H1 (cell line): ENCODE measurements at regions not wholly inside any gene's neighbourhood (a gene's known extent, or its start where the extent isn't known, plus 50 kb on each side); places are given as distances from the start of the nearest gene placed in this dataset.

Experiments
- CTCF ChIA-PET: fragments of 300-600 bp; sonication (Branson Sonifier 250); formaldehyde crosslinking; loops from one replicate; lab custom pipeline; 2021; ENCODE audit not compliant: partially characterized antibody; lab: Charles Lee
- POLR2A ChIA-PET: fragments of 300-600 bp; sonication (Branson Sonifier 250); formaldehyde crosslinking; loops from one replicate; lab custom pipeline; 2021; ENCODE audit warnings: inconsistent platforms; ENCODE audit not compliant: partially characterized antibody; lab: Charles Lee
- DNase-seq, 2 experiments: peaks; one replicate each; pipeline versions ENCODE4 v3.0.0 to v3.0.0-alpha.2; 2010 to 2022; ENCODE audit warnings: low spot score in 2 of 2, low read depth in 1 of 2, mixed read lengths in 1 of 2
- FAIRE-seq: peaks from 2 replicates; lab custom pipeline; 2011; peaks lifted over from hg19 to GRCh38; lab: Jason Lieb, UNC
- H2AFZ ChIP-seq: 2 replicates; pipeline ENCODE4 v1.8.1; 2012; ENCODE audit warnings: low read length, inconsistent platforms
- H2AK5ac ChIP-seq: 2 replicates; pipeline ENCODE4 v1.6.1; 2013; ENCODE audit warnings: low read depth, low read length
- H2BK120ac ChIP-seq: replicated peaks from 2 replicates; pipeline ENCODE3; 2013; ENCODE audit warnings: low read depth, low read length, inconsistent platforms
- H2BK12ac ChIP-seq: 2 replicates; pipeline ENCODE4 v1.6.1; 2013; ENCODE audit warnings: low read depth, low read length
- H2BK15ac ChIP-seq: 2 replicates; pipeline ENCODE4 v1.6.1; 2013; ENCODE audit warnings: low read length
- H2BK20ac ChIP-seq: 2 replicates; pipeline ENCODE4 v1.6.1; 2013; ENCODE audit warnings: low read length
- H2BK5ac ChIP-seq: 2 replicates; pipeline ENCODE4 v1.6.1; 2013; ENCODE audit warnings: low read depth, low read length
- H3K14ac ChIP-seq: 2 replicates; pipeline ENCODE4 v1.6.1; 2013; ENCODE audit warnings: inconsistent platforms; ENCODE audit not compliant: insufficient read length
- H3K18ac ChIP-seq: 2 replicates; pipeline ENCODE4 v1.6.1; 2013; ENCODE audit warnings: low read length; ENCODE audit errors: extremely low read depth
- H3K23ac ChIP-seq: 2 replicates; pipeline ENCODE4 v1.6.1; 2013; ENCODE audit warnings: inconsistent platforms; ENCODE audit not compliant: insufficient read length
- H3K23me2 ChIP-seq: 2 replicates; pipeline ENCODE4 v1.6.1; 2013; ENCODE audit warnings: low read depth, low read length
- H3K27ac ChIP-seq: 2 replicates; pipeline ENCODE4 v1.6.1; 2011; ENCODE audit warnings: low read depth, low read length, inconsistent platforms
- H3K27me3 ChIP-seq, 4 experiments: replicated peaks in 1 of 4; 1 replicate in 1 of 4; 2 replicates in 3 of 4; pipeline versions ENCODE4 v1.6.1 to v1.8.1; 2011 to 2013; ENCODE audit warnings: low read length in 3 of 4, mild to moderate bottlenecking in 3 of 4, inconsistent platforms in 2 of 4, mixed read lengths in 2 of 4, moderate library complexity in 1 of 4; ENCODE audit not compliant: control insufficient read depth in 3 of 4, insufficient read depth in 3 of 4; ENCODE audit errors: extremely low read depth in 1 of 4
- H3K36me3 ChIP-seq, 4 experiments: 2 replicates each; pipeline versions ENCODE4 v1.6.1 to v1.8.1; 2011 to 2013; ENCODE audit warnings: mild to moderate bottlenecking in 4 of 4, low read length in 3 of 4, moderate library complexity in 2 of 4, control low read depth in 1 of 4, inconsistent platforms in 1 of 4; ENCODE audit not compliant: insufficient read depth in 4 of 4, control insufficient read depth in 2 of 4
- H3K4ac ChIP-seq: replicated peaks from 2 replicates; pipeline ENCODE3; 2013; ENCODE audit warnings: low read length, low read depth, mixed read lengths, inconsistent platforms; ENCODE audit not compliant: insufficient read length
- H3K4me1 ChIP-seq, 4 experiments: replicated peaks in 1 of 4; 1 replicate in 1 of 4; 2 replicates in 3 of 4; pipeline versions ENCODE4 v1.6.1 to v1.8.1; 2011 to 2013; ENCODE audit warnings: low read length in 3 of 4, inconsistent platforms in 2 of 4, mixed read lengths in 1 of 4; ENCODE audit not compliant: insufficient read depth in 4 of 4, control insufficient read depth in 3 of 4
- H3K4me2 ChIP-seq, 2 experiments: 2 replicates each; pipeline versions ENCODE4 v1.6.1 to v1.8.1; 2011 to 2013; ENCODE audit warnings: low read depth in 2 of 2, low read length in 2 of 2, control low read depth in 1 of 2, inconsistent platforms in 1 of 2, mild to moderate bottlenecking in 1 of 2; ENCODE audit not compliant: insufficient read depth in 1 of 2
- H3K4me3 ChIP-seq, 4 experiments: fragments of 200-600, 300-600 bp in 1 of 4; sonication (generic), shearing (Covaris generic), sonication (Bioruptor Twin) in 1 of 4; 2 replicates each; pipeline versions ENCODE4 v1.5.1 to v1.8.1; 2011 to 2016; ENCODE audit warnings: low read length in 4 of 4, low read depth in 3 of 4, control low read depth in 2 of 4, inconsistent platforms in 2 of 4, mild to moderate bottlenecking in 2 of 4, mixed read lengths in 1 of 4, moderate library complexity in 1 of 4; ENCODE audit not compliant: insufficient read depth in 2 of 4; ENCODE audit errors: extremely low read depth in 1 of 4
- H3K56ac ChIP-seq: replicated peaks from 2 replicates; pipeline ENCODE3; 2013; ENCODE audit warnings: low read depth, mild to moderate bottlenecking, mixed read lengths, low read length, inconsistent platforms; ENCODE audit not compliant: insufficient read length
- H3K79me1 ChIP-seq: 2 replicates; pipeline ENCODE4 v1.6.1; 2013; ENCODE audit warnings: low read depth, low read length, control low read depth
- H3K79me2 ChIP-seq, 2 experiments: 2 replicates each; pipeline versions ENCODE4 v1.6.1 to v1.8.1; 2012 to 2013; ENCODE audit warnings: low read length in 2 of 2, mild to moderate bottlenecking in 2 of 2, inconsistent platforms in 1 of 2; ENCODE audit not compliant: insufficient read depth in 2 of 2, control insufficient read depth in 1 of 2
- H3K9ac ChIP-seq, 4 experiments: replicated peaks in 1 of 4; 1 replicate in 1 of 4; 2 replicates in 3 of 4; pipeline versions ENCODE4 v1.6.1 to v1.8.1; 2011 to 2013; ENCODE audit warnings: low read depth in 3 of 4, low read length in 3 of 4, control low read depth in 2 of 4, mild to moderate bottlenecking in 2 of 4, moderate library complexity in 2 of 4, inconsistent platforms in 1 of 4; ENCODE audit errors: extremely low read depth in 1 of 4
- H3K9me3 ChIP-seq, 2 experiments: 2 replicates each; pipeline versions ENCODE4 v1.6.1 to v1.8.1; 2012 to 2013; ENCODE audit warnings: mild to moderate bottlenecking in 2 of 2, moderate library complexity in 2 of 2, control low read depth in 1 of 2, inconsistent platforms in 1 of 2, low read depth in 1 of 2, low read length in 1 of 2, mixed read lengths in 1 of 2; ENCODE audit not compliant: insufficient read depth in 2 of 2
- H4K20me1 ChIP-seq, 2 experiments: replicated peaks in 1 of 2; 2 replicates each; pipeline versions ENCODE3 to v1.8.1; 2011 to 2013; ENCODE audit warnings: inconsistent platforms in 2 of 2, low read length in 2 of 2, mild to moderate bottlenecking in 1 of 2; ENCODE audit not compliant: insufficient read depth in 2 of 2, control insufficient read depth in 1 of 2
- H4K5ac ChIP-seq: 2 replicates; pipeline ENCODE4 v1.6.1; 2013; ENCODE audit warnings: low read length, low read depth, mixed read lengths, inconsistent platforms; ENCODE audit not compliant: insufficient read length
- H4K8ac ChIP-seq: 2 replicates; pipeline ENCODE4 v1.8.0; 2013; ENCODE audit warnings: mild to moderate bottlenecking, moderate library complexity, low read length, inconsistent platforms; ENCODE audit not compliant: insufficient read depth; ENCODE audit errors: extremely low read depth
- H4K91ac ChIP-seq: replicated peaks from 2 replicates; pipeline ENCODE3; 2013; ENCODE audit warnings: low read length, mixed read lengths, inconsistent platforms; ENCODE audit not compliant: insufficient read length
- CBX5 ChIP-seq: fragments of 300-800, 300-1000 bp; sonication (generic); IDR thresholded peaks from 2 replicates; pipeline ENCODE4 v1.7.1; 2016; ENCODE audit warnings: antibody characterized with exemption, low read length, low read depth
- CTBP2 ChIP-seq: IDR thresholded peaks from 2 replicates; pipeline ENCODE4 v1.7.0; 2011; ENCODE audit warnings: borderline replicate concordance, mild to moderate bottlenecking, moderate library complexity, mixed read lengths, low read length; ENCODE audit not compliant: insufficient read depth, insufficient read length
- EGR1 ChIP-seq: IDR thresholded peaks from 2 replicates; pipeline ENCODE4 v1.6.1; 2011; ENCODE audit warnings: low read depth, low read length, borderline replicate concordance
- HDAC2 ChIP-seq, 2 experiments: fragments of 300-600 bp in 1 of 2; sonication (generic) in 1 of 2; IDR thresholded peaks; 2 replicates each; pipeline ENCODE4 v1.6.1; 2011 to 2012; ENCODE audit warnings: low read depth in 2 of 2, low read length in 2 of 2, mild to moderate bottlenecking in 2 of 2, moderate library complexity in 2 of 2, borderline replicate concordance in 1 of 2, inconsistent platforms in 1 of 2
- NRF1 ChIP-seq: IDR thresholded peaks from 2 replicates; pipeline ENCODE4 v1.6.1; 2011; ENCODE audit warnings: mild to moderate bottlenecking, low read depth, low read length, improper control_type of control experiment
- PHF8 ChIP-seq: fragments of 200-600 bp; sonication (generic); conservative IDR thresholded peaks from 2 replicates; pipeline ENCODE4 v1.7.1; 2012; ENCODE audit warnings: low read depth, mild to moderate bottlenecking, inconsistent platforms, low read length, moderate library complexity
- RNF2 ChIP-seq: fragments of 200-900, 300-1000 bp; sonication (generic); IDR thresholded peaks from 2 replicates; pipeline ENCODE4 v1.7.1; 2016; ENCODE audit warnings: borderline replicate concordance, low read depth, mild to moderate bottlenecking, antibody characterized with exemption, low read length; ENCODE audit not compliant: poor library complexity, severe bottlenecking; ENCODE audit errors: missing control alignments
- RXRA ChIP-seq: IDR thresholded peaks from 2 replicates; pipeline ENCODE4 v1.6.1; 2011; ENCODE audit warnings: low read depth, mild to moderate bottlenecking, low read length, moderate library complexity; ENCODE audit not compliant: insufficient read depth
- SAP30 ChIP-seq: fragments of 300-600 bp; sonication (generic); IDR thresholded peaks from 2 replicates; pipeline ENCODE4 v1.7.1; 2012; ENCODE audit warnings: low read length, moderate library complexity, mild to moderate bottlenecking, inconsistent platforms; ENCODE audit not compliant: insufficient read depth, insufficient replicate concordance
- SIRT6 ChIP-seq: IDR thresholded peaks from one replicate; pipeline ENCODE4 v1.7.1; 2012; ENCODE audit warnings: low read length, inconsistent platforms
- SIX5 ChIP-seq: IDR thresholded peaks from 2 replicates; pipeline ENCODE4 v1.6.1; 2011; ENCODE audit warnings: mild to moderate bottlenecking, low read depth, low read length
- SRF ChIP-seq: IDR thresholded peaks from 2 replicates; pipeline ENCODE4 v1.6.1; 2011; ENCODE audit warnings: mild to moderate bottlenecking, low read depth, low read length, moderate library complexity
- SUZ12 ChIP-seq: fragments of 200-600 bp; sonication (generic); IDR thresholded peaks from 2 replicates; pipeline ENCODE4 v1.6.1; 2012; ENCODE audit warnings: mild to moderate bottlenecking, inconsistent platforms, low read length, moderate library complexity, mixed read lengths
- TCF12 ChIP-seq: IDR thresholded peaks from 2 replicates; pipeline ENCODE4 v1.6.1; 2011; ENCODE audit warnings: low read depth, mild to moderate bottlenecking, low read length
- WGBS, 2 experiments: shearing (Covaris generic) in 1 of 2; methylation state at CpG; one replicate each; pipeline versions ENCODE4 v1.1.6 to v1.1.7; 2013 to 2015; ENCODE audit warnings: low lambda C conversion rate in 2 of 2, mixed read lengths in 2 of 2, inconsistent platforms in 1 of 2, low coverage in 1 of 2, missing lambda C conversion rate in 1 of 2; ENCODE audit not compliant: insufficient replicate concordance in 2 of 2, insufficient coverage in 1 of 2, insufficient read length in 1 of 2; ENCODE audit errors: extremely low coverage in 1 of 2, missing lambda C conversion rate in 1 of 2; 5-methylcytosine and 5-hydroxymethylcytosine counted together

DNA sequence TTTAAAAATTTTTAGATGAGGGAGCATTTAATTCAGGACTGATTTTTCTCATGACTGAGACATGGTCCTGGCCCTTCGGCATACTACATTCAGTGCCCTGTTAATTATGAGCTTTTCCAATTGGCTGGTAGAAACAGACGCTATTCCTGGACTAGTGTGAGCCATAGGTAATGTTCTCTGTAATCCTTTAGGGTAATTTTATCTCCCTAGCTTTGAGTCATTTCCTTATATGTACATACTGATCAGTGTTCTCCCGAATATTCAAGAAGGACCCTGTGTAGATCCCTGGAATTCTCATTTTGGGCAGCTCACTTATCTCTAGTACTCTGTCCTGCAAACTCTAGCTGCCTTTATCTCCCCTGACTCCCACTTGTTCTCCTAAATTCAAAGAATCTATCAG, 92.6 kb upstream of the NPY start:
- no peaks in the 10 kb centered on the region for H3K4me1 ChIP-seq
- H3K9me3 ChIP-seq = no peaks in the 10 kb centered on the region
- no peak overlapping the region for H2AK5ac ChIP-seq
- H3K4me3 ChIP-seq = no peak overlapping the region
- H2AFZ ChIP-seq = no peak overlapping the region
- H2BK120ac ChIP-seq = no peak overlapping the region
- H2BK15ac ChIP-seq = no peak overlapping the region
- ChIA-PET POLR2A (no interaction called here), CTCF (interaction anchor here (0.7 to 1.3 kb wide), 4 partner anchors 9 to 260 kb away, joined by 3 to 4 read pairs (median 4); no protein-coding TSS in a partner anchor)
- no peaks in the 10 kb centered on the region for H3K23me2 ChIP-seq
- no peak overlapping the region for H2BK12ac ChIP-seq
- no peaks in the 10 kb centered on the region for H3K36me3 ChIP-seq
- no peak overlapping the region for H3K4ac ChIP-seq
- no peak overlapping the region for H4K5ac ChIP-seq
- no peak overlapping the region for H3K56ac ChIP-seq
- H3K23ac ChIP-seq = no peak overlapping the region
- no peak overlapping the region for H3K27ac ChIP-seq
- H4K20me1 ChIP-seq = no peaks in the 10 kb centered on the region
- FAIRE-seq (no peak), DNase-seq (no peak)
- H2BK20ac ChIP-seq = no peak overlapping the region
- no peaks in the 10 kb centered on the region for H3K79me1 ChIP-seq
- H2BK5ac ChIP-seq = no peak overlapping the region
- H4K8ac ChIP-seq = no peak overlapping the region
- no peak overlapping the region for H3K9ac ChIP-seq
- H3K27me3 ChIP-seq = no peaks in the 10 kb centered on the region
- no peak overlapping the region for H3K4me2 ChIP-seq
- H3K14ac ChIP-seq = no peak overlapping the region
- no peak overlapping the region for H4K91ac ChIP-seq
- WGBS, 2 experiments = 88% methylated on average over 3 of the region's 3 CpGs; no CpG with 5 or more reads in 1 of the 2 experiments
- no peaks in the 10 kb centered on the region for H3K79me2 ChIP-seq
- no peak overlapping the region for H3K18ac ChIP-seq
- no peak for TF ChIP-seq SIRT6
- TF ChIP-seq RNF2 = no peak
- no peak for TF ChIP-seq RXRA
- no peak for TF ChIP-seq TCF12
- no peak for TF ChIP-seq CTBP2
- TF ChIP-seq CBX5 = no peak
- TF ChIP-seq SAP30 = no peak
- no peak for TF ChIP-seq SRF
- no peak for TF ChIP-seq SIX5
- TF ChIP-seq HDAC2 (IDR thresholded peaks at IDR 0.05; ENCODE audit: borderline replicate concordance in 1 of 2, low read depth in 2 of 2, low read length in 2 of 2) = no peak
- TF ChIP-seq NRF1 = no peak
- TF ChIP-seq PHF8 = no peak
- TF ChIP-seq SUZ12 = no peak
- TF ChIP-seq EGR1 = no peak
